DMS79 (cell line): ENCODE measurements at regions not wholly inside any gene's neighbourhood (a gene's known extent, or its start where the extent isn't known, plus 50 kb on each side); places are given as distances from the start of the nearest gene placed in this dataset.
"Not testable (repeated sequence)": the region's sequence is repeated elsewhere in the genome, so short reads cannot be mapped to it uniquely, and the experiment has no call there.

ENCODE experiments used
- DNase-seq: peaks from one replicate; lab custom pipeline; 2025; lab: John Stamatoyannopoulos, UW

- DNase-seq, result no peak
These were observed 57.0 kb upstream of the MSN start for GRCh38 chrX:65610481-65610880.

- DNase-seq, result no peak
These were observed 57.4 kb upstream of the MSN start for GRCh38 chrX:65610040-65610439.

- no peak for DNase-seq
These were observed 58.2 kb upstream of the MSN start for GRCh38 chrX:65609237-65609636.

GRCh38 chrX:65608026-65608425, 59.4 kb upstream of the MSN start:
- no peak for DNase-seq

GRCh38 chrX:65607070-65607742, 60.2 kb upstream of the MSN start:
- no peak for DNase-seq

- no peak for DNase-seq
These were observed 65.3 kb upstream of the MSN start for GRCh38 chrX:65602221-65602560.

- no peak for DNase-seq
These were observed 65.8 kb upstream of the MSN start for GRCh38 chrX:65601530-65602220.

- DNase-seq, result no peak
These were observed 66.3 kb upstream of the MSN start for GRCh38 chrX:65601126-65601525.

- no peak for DNase-seq
These were observed 65.5 kb upstream of the LAS1L start for GRCh38 chrX:65600106-65600505.

- DNase-seq, result no peak
These were observed 64.1 kb upstream of the LAS1L start for GRCh38 chrX:65598559-65599147.

GRCh38 chrX:65596270-65597034, 61.9 kb upstream of the LAS1L start:
- DNase-seq, result no peak

- DNase-seq, result peak; percentile 5
These were observed 60.9 kb upstream of the LAS1L start for GRCh38 chrX:65595460-65595876.

- no peak for DNase-seq
These were observed 56.6 kb upstream of the LAS1L start for GRCh38 chrX:65591206-65591605.

- no peak for DNase-seq
These were observed 54.7 kb upstream of the LAS1L start for GRCh38 chrX:65589304-65589703.

- no peak for DNase-seq
These were observed 54.2 kb upstream of the LAS1L start for GRCh38 chrX:65588795-65589194.

- peak; percentile 15 for DNase-seq
These were observed 53.3 kb upstream of the LAS1L start for GRCh38 chrX:65587616-65588526.

- DNase-seq, result peak; percentile 60
These were observed 51.9 kb upstream of the LAS1L start for GRCh38 chrX:65586491-65586890.

- DNase-seq, result not testable (repeated sequence)
These were observed 50.6 kb upstream of the LAS1L start for GRCh38 chrX:65585226-65585625.
